HG03064 (cell line): ENCODE measurements at regions not wholly inside any gene's neighbourhood (a gene's known extent, or its start where the extent isn't known, plus 50 kb on each side); places are given as distances from the start of the nearest gene placed in this dataset.
"Not testable (repeated sequence)": the region's sequence is repeated elsewhere in the genome, so short reads cannot be mapped to it uniquely, and the experiment has no call there.

ENCODE experiments used
- ATAC-seq: cut with Tn5 transposase; IDR thresholded peaks from one replicate; pipeline ENCODE4 v1.9.1; 2021; ENCODE audit warnings: low read depth; ENCODE audit not compliant: unreplicated experiment

DNA sequence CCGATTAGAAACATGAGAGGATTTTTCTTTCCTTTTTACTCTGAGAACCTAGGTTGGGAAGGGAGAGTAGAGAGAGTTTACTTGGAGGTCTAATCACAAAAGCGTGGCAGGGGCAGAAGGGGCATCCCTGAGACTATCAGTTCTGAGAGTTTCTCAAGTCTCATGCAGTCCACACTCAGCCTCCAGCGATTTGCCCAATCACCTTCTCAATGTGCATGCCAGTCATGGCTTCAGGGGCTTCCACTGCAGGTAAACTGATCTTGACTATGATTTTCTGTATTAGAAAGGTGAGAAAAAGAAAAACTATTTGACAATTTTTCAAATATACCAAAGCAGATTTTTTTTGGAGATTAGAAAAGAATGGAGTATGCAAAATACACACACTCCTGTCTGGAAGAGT, 617.1 kb upstream of the ZFP42 start:
- ATAC-seq, result no peak

DNA sequence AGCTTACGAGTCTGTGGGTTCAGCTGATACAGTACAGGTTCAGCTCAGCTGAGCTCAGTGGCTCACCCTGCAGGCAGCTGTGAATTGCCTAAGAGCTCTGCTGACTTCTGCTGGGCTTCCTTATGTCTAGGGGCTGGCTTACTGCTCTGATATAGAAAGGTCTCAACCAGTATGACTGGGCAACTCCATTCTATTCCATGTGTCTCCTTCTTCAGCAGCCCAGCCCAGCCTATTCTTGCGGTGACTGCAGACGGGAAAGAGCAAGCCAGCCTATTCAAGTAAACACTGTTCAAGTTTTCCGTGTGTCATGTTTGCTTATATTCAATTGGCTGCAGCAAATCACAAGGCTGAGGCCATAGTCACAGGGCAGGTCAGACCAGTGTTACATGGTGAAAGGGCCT, 615.4 kb upstream of the ZFP42 start:
- ATAC-seq, result no peak

DNA sequence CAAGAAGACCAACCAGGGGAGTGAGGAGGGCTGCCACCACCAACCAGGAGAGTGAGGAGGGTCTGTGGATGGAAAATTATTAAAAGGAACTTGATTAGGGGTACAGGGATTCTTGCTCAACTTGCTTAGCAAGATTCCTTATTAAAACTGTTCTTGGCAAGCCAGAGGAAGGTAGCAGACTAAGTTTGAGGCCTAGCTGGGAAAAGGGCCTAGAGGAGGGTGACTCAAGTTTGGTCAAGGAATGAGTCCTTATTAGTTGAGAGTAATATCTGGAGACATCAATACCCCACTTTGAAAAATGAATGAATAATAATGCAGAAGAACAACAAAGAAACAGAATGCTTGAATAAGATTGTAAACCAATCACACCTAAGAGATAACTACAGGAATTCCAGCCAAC, 612.4 kb upstream of the ZFP42 start:
- ATAC-seq, result no peak

DNA sequence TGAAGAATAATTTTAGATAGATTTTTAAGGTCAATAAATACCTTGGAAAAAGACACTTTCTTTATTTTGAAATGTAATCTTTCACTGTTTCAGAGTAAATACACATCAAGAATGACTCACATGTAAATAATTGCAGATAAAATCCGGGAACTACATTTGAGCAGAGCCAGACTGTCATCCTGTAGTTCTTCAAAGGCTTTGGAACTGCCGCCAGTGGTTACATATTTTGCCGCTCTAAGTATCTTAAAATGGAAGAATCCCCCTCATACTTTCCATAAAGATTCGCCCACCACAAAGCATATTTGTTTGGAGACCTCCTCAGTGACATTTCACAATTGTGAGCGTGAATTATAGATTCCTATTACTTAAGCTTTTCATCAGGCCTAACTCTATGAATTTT, 607.8 kb upstream of the ZFP42 start:
- ATAC-seq, result no peak

DNA sequence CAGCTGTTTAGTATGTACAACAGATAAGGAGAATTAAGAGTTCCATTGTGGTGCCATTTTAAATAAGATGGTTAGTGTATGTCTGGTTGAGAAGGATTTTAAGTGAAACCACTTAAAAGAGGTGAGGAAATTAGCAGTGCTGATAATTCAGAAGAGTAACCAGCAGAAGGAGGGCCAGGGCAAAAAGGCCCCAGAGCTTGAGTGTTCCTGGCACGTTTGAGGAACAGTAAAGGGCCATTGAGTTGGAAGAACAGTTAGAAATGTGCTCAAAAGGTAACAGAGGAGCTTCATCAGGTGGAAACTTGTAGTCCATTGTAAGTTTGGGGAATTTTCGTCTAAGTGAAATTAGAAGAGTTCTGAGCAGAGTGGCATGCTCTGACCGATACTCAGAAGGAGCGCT, 606.2 kb upstream of the ZFP42 start:
- ATAC-seq, result no peak

DNA sequence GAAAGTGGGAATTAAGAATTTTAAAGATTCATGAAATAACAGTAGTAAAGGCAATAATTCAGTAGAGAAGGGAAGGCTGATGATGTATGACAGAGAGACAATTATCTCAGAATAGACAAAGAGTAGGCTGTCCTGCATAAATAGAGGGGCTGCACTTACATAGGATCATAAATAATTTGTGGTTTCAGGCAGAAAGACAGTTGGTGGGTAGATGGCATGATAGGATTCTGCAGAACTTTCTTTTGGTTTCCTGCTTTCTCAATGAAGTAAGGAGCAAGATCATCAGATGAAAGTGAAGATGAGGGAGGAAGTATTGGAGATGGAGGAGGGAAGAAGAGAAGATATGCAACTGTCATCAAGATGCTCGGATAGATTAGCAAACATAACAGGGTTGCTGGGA, 604.9 kb upstream of the ZFP42 start:
- no peak for ATAC-seq

DNA sequence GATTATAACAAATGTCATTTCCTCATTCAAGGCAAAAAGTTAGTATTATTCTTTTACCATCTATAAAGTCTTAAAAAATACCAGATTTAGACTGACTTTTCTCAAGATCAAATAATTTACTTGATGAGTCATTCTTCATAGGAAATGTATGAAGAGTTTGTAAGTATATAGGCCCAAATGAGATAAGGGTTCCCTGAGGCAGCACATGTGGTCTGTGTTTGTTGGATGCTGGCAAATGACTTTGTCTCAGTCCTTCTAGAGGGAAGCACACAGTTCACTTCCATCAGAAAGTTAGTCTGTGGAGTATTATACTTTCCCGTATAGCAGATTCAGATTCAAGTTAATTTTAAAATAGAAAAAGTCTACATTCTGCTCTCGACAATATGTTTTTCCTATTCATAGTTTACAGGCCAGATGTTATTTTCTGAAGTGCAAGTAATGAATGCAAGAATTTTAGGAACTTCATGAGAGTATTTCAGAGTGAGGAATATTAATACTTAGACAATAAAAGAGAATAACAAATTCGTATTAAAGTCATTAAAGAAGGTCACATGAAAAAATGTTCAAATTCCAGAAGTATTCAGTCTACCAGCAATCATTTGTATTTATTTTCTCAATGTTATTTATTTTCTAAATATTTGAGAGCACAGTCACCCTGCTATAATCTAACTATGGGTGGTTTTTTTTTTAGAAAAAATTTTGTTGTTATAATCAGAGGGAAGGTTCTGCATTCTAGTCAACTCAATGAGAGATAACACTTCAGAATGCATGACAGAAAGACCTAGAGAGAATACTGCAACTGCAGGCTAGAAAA, 601.8 kb upstream of the ZFP42 start:
- no peak for ATAC-seq

DNA sequence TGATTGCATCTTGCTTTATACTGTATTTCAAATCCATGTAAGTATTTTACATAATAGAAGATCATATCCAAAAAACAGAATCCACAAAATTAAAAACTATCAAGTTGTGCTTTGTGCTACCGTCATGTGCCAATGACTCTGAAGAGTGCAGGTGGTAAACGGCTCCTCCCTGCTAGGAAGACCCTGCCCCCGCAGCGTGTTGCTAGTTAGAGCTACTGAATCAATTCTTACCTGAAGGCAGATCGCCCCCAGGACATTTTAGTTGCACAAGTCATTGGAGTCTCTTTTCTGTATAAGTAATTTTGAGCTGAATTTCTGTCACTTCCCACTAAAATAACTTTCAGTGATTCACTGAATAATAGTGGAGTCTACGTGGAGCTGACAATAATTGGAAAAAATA, 599.5 kb upstream of the ZFP42 start:
- no peak for ATAC-seq

DNA sequence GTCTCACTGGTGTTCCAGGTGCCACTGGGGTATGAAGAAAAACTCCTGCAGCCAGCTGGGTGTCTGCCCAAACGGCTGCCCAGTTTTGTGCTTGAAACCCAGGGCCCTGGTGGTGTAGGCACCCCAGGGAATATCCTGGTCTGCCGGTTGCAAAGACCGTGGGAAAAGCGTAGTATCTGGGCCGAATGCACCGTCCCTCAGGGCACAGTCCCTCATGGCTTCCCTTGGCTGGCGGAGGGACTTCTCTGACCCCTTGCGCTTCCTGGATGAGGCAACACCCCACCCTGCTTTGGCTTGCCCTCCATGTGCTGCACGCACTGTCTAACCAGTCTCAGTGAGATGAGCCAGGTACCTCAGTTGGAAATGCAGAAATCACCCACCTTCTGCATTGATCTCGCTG, 587.1 kb upstream of the ZFP42 start:
- ATAC-seq, result not testable (repeated sequence)

DNA sequence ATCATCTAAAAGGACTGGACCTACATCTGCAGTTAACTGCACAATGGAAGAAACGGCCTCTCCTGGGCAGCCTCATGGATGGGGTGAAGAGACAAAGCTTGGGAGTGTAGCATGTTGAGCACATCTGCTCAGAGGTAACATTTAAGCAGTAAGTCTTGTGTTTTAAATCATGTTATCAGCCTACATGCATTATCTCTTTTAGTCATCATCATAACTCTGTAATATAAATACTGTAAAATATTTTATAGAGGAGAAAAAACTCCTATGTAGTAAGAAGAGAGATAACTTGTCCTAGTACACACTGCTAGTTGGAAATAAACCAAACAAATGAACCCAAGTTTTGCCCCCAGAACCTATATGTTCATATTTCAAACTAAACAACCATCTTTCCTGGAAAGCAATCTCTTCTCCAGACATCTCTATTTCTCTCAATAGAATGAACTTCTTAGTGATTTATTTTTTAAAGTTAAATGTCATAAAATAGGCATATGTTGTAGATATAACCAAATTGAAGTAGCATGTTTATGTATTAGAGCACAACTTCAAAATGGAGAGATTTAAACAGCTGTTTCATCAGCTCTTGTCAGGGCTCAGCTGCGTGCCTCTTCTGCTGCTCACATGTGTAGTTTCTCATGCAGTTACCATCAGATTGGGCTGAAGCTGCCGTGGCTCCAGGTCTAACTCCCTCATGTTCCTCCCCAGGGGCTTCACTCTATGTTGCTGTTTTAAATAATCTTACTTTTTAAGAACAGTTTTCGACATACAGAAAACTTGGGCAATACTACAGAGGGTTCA, 581.8 kb upstream of the ZFP42 start:
- ATAC-seq, result no peak

DNA sequence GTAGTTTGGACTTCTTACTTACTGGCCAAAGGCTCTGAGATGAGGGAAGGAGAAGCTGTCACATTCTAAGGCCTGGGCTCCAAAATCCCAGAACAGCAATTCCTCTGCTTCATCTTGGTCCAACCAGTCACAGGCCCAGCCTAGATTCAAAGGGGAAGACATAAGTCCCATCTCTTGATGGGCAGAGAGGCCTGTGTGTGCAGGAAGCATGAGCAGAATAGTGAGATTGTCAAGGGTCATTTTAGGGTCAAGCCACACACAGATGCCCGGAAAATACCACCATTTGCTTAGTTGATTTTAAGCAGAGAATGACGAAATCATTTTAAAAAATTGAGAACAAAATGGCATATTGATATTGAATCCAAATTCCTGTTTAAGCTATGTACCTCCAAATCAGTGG, 580.9 kb upstream of the ZFP42 start:
- no peak for ATAC-seq

DNA sequence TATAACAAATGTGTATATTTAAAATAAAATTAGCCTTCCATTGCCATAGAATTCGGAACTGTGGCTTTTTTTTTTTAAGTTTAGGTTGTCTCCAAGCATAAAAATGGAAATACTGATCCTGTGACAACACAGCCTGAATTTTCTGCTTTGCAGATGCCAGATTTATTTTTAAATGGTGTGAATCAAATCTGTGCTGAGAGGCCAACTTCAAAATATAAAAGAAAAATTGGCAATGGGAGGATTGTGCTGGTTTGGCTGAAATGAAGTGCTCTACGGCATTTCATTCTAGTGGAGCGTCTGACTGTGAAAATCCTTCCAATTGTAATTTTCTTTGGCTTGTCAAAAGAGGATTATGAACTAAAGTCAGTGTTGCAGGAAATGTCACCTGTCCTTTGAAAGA, 580.3 kb upstream of the ZFP42 start:
- no peak for ATAC-seq

DNA sequence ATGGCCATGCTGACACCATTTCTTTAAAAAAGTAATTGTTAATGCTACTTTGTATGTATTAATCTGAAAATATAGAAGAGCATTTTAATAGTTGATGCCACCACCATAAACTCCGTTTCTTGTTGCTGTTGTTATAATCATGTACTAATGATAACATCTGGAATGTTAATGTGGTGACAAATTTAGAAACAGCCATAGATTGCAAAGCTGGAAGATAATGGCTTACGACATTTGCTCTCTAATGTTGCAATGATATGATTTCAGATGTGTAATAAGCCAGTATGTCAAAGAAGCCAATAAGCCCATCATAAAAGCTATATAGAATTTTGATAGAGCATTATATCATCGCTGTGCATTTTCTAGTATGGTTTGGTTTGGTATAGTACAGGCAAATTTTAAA, 579.4 kb upstream of the ZFP42 start:
- no peak for ATAC-seq

DNA sequence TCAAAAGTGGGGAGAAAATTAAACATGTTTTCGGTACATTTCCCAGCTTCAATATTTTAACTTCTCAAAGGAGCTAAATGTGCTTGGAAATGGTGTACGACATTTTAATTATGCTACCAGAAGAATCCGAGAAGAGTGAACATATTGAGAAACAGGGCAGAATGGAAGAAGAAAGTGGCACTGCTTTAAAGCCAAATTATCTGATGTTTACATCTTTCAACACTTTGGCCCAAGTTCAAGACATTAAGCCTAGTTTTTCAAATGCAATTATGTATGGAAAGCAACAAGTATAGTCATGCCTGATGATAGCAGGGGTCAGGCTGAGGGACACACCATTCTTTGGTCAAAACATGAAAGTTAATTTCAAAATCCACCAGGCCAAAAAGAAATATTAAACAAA, 577.9 kb upstream of the ZFP42 start:
- ATAC-seq, result no peak

DNA sequence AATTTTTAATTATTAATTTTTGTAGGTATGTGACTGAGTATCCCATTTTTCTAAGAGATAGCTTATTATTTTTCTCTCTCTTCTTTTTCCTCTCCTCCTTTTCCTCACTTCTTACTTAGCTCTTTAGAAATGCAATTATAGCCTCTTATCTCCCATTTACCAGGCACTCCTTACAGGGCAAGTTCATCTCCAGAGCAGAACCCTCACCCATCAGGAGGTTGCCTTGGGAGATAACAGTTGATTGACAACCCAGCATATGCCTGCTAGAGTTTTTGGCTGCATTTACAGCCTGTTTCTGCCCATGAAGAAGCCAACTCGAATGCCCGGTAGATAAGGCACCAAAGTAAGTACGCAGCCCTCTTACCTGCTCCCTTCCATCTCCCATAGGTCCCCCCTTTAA, 572.9 kb upstream of the ZFP42 start:
- no peak for ATAC-seq

DNA sequence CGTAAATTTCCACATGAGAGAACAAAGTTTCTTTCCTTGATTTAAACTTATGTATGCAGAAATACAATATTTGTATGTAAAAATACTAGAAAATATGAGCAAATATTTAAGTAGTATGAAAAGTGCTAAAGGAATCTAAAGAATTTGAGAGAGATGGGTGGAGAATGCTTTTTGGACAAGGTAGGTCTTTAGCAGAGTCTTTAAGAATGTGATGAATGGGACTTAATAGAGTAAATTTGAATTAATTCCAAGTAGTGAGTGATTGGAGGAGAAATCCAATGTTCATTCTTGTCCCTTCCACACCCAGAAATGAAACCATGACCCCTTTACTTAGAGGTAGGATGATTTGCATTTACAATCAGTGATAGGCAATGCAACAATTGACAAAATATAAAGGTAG, 570.9 kb upstream of the ZFP42 start:
- ATAC-seq, result no peak

DNA sequence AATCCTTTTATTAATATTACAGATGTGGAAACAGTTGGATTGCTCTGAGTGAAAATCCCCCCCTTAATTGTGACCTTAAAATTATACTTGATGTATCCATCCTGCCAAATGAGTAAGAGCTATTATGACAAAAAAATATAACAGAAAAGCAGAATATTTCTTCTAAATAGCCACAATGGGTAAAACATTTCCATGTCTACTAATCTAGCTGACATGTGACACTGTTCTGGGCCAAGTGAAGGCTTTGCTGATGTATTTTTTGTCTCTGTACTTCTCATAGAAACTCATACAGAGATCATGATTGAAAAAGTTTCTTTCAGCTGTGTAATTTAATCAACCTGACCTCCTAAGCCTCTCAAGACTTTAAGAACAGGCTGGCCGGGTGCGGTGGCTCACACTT, 569.1 kb upstream of the ZFP42 start:
- ATAC-seq, result no peak

DNA sequence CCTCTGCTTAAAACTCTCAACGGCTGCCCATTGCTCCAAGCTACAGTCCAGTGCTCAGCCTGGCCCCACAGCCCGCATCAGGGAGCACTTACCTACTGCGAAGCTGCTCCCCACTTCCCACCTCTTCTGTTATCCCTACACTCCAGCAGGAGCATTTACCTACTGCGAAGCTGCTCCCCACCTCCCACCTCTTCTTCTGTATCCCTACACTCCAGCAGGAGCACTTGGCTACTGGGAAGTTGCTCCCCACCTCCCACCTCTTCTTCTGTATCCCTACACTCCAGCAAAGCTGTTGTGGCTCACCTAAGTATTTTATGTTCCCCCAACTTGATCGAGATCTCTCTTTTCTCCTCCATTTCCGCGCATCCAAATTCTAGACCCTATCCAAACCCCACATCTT, 563.3 kb upstream of the ZFP42 start:
- ATAC-seq, result no peak

DNA sequence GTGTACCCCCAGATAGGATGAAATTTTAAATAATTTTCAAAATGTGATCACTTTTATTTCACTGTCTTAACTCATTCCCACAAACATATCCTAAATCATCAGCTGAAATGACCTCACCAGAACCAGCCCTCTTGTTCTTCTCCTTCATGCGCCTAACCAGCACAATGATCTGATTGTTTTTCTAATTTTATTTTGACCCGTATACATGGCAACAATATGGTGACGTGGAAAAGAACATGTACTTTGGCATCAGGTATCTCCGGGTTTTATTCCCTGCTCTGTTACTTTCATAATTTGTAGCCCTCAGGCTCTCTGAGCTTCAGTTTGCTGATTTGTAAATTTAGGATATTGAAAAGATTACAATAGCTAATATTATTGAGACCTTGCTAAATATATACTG, 562.4 kb upstream of the ZFP42 start:
- ATAC-seq, result no peak

DNA sequence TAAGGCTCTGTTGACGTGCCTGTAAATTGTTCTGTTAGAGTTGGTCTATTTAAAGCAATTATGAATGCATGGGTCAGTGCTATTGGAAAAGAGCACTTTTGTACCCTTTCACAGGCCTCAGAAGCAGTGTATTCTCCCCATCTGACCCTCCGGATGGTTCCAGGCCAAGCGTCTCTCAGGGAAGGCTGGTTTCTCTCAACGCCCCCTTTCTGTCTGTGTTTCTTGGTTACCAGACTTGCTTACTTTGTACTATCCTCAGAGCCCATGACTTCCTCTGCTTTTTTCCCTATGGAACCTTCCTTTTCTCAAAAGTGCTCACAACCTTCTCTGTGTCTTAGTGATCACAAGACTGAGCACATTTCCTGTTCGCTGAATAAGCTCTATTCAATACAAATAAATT, 559.3 kb upstream of the ZFP42 start:
- ATAC-seq, result no peak

DNA sequence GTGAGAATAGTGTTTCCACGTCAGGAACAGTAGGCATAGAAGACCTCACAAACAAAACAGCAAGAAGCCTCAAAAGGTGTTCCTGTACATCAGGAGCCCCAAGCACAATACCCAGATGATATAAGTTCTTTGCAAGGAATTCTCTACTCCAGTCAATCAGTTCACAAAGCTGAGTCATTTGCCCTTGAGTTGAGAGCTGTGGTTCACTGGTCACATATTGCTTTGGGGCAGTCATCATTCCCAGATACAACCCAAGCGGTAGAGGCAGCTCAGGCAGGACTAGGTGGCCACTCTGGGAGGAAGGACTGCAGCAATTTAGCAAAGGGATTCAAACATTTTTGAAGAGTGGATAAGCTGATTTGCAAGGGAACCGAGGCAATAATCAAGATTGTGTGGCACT, 551.5 kb upstream of the ZFP42 start:
- no peak for ATAC-seq

DNA sequence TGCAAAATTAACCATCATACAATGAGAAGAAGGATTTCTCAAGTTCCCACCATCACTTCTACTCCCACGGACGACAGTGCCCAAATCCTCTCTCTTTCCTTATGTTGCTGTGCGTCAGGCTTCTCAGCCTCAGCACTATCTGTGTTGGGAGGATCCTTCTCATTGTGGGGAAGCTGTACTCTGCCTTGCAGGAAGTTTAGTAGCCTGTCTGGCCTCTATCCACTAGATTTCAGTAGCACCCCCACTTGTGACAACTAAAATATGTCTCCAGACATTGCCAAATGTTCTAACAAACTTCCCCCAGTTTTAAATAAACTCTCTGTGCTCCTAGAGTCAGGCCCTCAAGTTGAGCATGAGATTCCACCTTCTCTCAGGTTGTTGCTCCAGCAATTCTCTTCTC, 545.9 kb upstream of the ZFP42 start:
- ATAC-seq, result no peak
